ENCODE measurements at regions not wholly inside any gene's neighbourhood (a gene's known extent, or its start where the extent isn't known, plus 50 kb on each side); places are given as distances from the start of the nearest gene placed in this dataset.

GRCh38 chr6:153425536-153425935 lies 294.5 kb upstream of the RGS17 start:
- ATAC-seq (no peak), DNase-seq (ENCODE audit: extremely low read depth in 1 of 4, low spot score in 3 of 4) (no peak), FAIRE-seq (no peak)
- BruUV-seq (replicated peaks), result no TSS peak
- H4K20me1 ChIP-seq (replicated peaks; ENCODE audit: control insufficient read depth, insufficient read depth, low read length), result no peaks in the 10 kb centered on the region
- H3K36me3 ChIP-seq (ENCODE audit: control insufficient read depth, insufficient read depth, low read length), result no peaks in the 10 kb centered on the region
- no peaks in the 10 kb centered on the region for H3K4me1 ChIP-seq (replicated peaks in 1 of 2; ENCODE audit: control insufficient read depth in 2 of 2, insufficient read depth in 2 of 2, low read length in 2 of 2)
- WGBS (ENCODE audit: insufficient coverage, low coverage, missing lambda C conversion rate), result 0% methylated on average over 2 of the region's 2 CpGs
- no peak overlapping the region for H3K9ac ChIP-seq (ENCODE audit: insufficient read depth in 1 of 2, low read depth in 2 of 2, low read length in 2 of 2)
- H3K79me2 ChIP-seq (ENCODE audit: control insufficient read depth, insufficient read depth, low read length), result no peaks in the 10 kb centered on the region
- in situ Hi-C loops (cut with MboI) (no loop called here), intact Hi-C loops (cut with micrococcal nuclease) (no loop called here)
- H3K4me3 ChIP-seq, result no peak overlapping the region
- ChIA-PET POLR2A (no interaction called here), CTCF (ENCODE audit: low intra/inter-chr PET ratio) (no interaction called here)
- TF ChIP-seq E2F3 (CRISPR knock-in tag; IDR thresholded peaks at IDR 0.05) (no peak), E4F1 (CRISPR knock-in tag; IDR thresholded peaks at IDR 0.05; ENCODE audit: borderline replicate concordance) (no peak)
- no peak overlapping the region for H3K27ac ChIP-seq (ENCODE audit: extremely low read depth, low read depth, low read length)
- no peak overlapping the region for H2AFZ ChIP-seq (ENCODE audit: low read depth, low read length)
- H3K9me1 ChIP-seq (ENCODE audit: control insufficient read depth, insufficient read depth, low read length), result no peaks in the 10 kb centered on the region
- no peaks in the 10 kb centered on the region for H3K27me3 ChIP-seq (ENCODE audit: control insufficient read depth in 2 of 2, insufficient read depth in 2 of 2, low read length in 2 of 2)
- no peaks in the 10 kb centered on the region; the same call in 1 of the 2 replicates for H3K9me3 ChIP-seq (replicated peaks; ENCODE audit: control insufficient read depth, insufficient read depth, low read depth, low read length)
- no peak overlapping the region for H3K4me2 ChIP-seq (ENCODE audit: insufficient read depth, low read length)

GRCh38 chr6:153424719-153425400 lies 293.8 kb upstream of the RGS17 start:
- intact Hi-C loops (cut with micrococcal nuclease) (no loop called here), in situ Hi-C loops (cut with MboI) (no loop called here)
- ATAC-seq (no peak), DNase-seq (ENCODE audit: extremely low read depth in 1 of 4, low spot score in 3 of 4) (no peak), FAIRE-seq (no peak)
- Histone ChIP-seq H3K79me2 (ENCODE audit: control insufficient read depth, insufficient read depth, low read length) (no peaks in the 10 kb centered on the region), H3K27ac (ENCODE audit: extremely low read depth, low read depth, low read length) (no peak overlapping the region), H3K4me1 (replicated peaks in 1 of 2; ENCODE audit: control insufficient read depth in 2 of 2, insufficient read depth in 2 of 2, low read length in 2 of 2) (no peaks in the 10 kb centered on the region), H3K9me3 (replicated peaks; ENCODE audit: control insufficient read depth, insufficient read depth, low read depth, low read length) (no peaks in the 10 kb centered on the region; the same call in 1 of the 2 replicates), H3K9ac (ENCODE audit: insufficient read depth in 1 of 2, low read depth in 2 of 2, low read length in 2 of 2) (no peak overlapping the region), H3K27me3 (ENCODE audit: control insufficient read depth in 2 of 2, insufficient read depth in 2 of 2, low read length in 2 of 2) (no peaks in the 10 kb centered on the region), H3K9me1 (ENCODE audit: control insufficient read depth, insufficient read depth, low read length) (no peaks in the 10 kb centered on the region), H3K4me3 (no peak overlapping the region), H3K36me3 (ENCODE audit: control insufficient read depth, insufficient read depth, low read length) (no peaks in the 10 kb centered on the region), H4K20me1 (replicated peaks; ENCODE audit: control insufficient read depth, insufficient read depth, low read length) (no peaks in the 10 kb centered on the region), H3K4me2 (ENCODE audit: insufficient read depth, low read length) (no peak overlapping the region), H2AFZ (ENCODE audit: low read depth, low read length) (no peak overlapping the region)
- ChIA-PET CTCF (ENCODE audit: low intra/inter-chr PET ratio) (no interaction called here), POLR2A (no interaction called here)
- no TSS peak for BruUV-seq (replicated peaks)
- 2% methylated on average over 5 of the region's 5 CpGs for WGBS (ENCODE audit: insufficient coverage, low coverage, missing lambda C conversion rate)
- no peak for TF ChIP-seq ZNF449 (CRISPR knock-in tag; IDR thresholded peaks at IDR 0.05)
- TF ChIP-seq TSHZ1 (CRISPR knock-in tag; IDR thresholded peaks at IDR 0.05), result no peak
- no peak for TF ChIP-seq ESRRB (CRISPR knock-in tag; IDR thresholded peaks at IDR 0.05; ENCODE audit: borderline replicate concordance)
- TF ChIP-seq ZBTB7A (IDR thresholded peaks at IDR 0.05; ENCODE audit: borderline replicate concordance, control insufficient read depth, low read depth, low read length), result no peak
- no peak for TF ChIP-seq HOXB6 (CRISPR knock-in tag; IDR thresholded peaks at IDR 0.05; ENCODE audit: borderline replicate concordance)
